ENCODE measurements at regions not wholly inside any gene's neighbourhood (a gene's known extent, or its start where the extent isn't known, plus 50 kb on each side); places are given as distances from the start of the nearest gene placed in this dataset.
A peak's percentile ranks its signal among the peaks of the same experiment; 100 is the strongest.

DNA sequence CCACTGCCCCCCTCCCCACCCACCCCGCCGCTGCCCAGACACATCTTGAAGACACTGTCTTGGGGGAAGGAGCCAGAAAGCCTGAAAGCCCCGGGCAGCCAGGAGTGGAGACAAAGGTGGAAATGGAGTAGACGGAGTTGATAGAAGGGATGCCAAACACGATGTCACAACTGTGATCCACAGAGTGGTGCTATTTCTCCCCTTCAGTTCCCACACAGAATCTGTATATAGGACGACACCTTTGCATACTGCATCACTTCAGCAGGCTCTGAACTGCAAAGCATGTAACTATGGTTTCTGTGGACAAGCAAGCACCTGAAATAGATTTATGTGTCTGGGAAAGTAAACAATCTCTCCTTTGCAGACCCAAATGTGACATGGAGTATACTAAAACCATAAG is 56.4 kb upstream of the F13A1 start:
- no peak for DNase-seq

DNA sequence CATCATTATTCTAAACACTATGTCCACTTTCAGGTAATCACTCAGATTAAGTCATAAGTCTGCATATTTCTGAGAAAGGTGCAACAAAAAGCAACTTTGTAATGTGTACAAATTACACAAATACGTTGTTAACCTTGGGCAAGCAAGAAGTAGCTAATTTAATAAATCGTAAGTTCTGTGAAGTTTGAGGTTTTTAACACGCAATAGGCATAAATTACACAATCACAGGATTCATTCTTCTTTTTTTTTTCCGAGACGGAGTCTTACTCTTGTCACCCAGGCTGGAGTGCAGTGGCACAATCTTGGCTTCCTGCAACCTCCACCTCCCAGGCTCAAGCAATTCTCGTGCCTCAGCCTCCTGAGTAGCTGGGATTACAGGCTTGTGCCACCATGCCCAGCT is 57.2 kb upstream of the F13A1 start:
- DNase-seq, result no peak

DNA sequence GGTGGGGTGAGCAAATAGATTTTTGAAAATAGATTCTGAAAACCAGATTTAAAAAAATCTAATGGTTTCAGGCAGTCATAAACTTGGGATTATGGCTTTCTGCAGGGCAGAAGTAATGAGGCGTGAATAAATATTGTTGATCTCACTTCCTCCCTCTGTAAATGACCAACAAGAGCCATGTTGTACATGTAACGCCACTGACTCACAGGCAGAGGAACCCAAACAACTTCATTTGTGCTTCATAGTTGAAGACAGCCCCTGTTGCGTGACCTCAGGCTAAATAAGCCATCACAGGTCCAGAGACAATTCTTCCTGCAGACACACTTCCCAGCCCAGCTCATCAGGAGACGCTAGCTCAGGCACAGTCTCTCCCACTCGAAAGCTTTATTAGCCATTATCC is 59.1 kb upstream of the F13A1 start:
- no peak for DNase-seq

DNA sequence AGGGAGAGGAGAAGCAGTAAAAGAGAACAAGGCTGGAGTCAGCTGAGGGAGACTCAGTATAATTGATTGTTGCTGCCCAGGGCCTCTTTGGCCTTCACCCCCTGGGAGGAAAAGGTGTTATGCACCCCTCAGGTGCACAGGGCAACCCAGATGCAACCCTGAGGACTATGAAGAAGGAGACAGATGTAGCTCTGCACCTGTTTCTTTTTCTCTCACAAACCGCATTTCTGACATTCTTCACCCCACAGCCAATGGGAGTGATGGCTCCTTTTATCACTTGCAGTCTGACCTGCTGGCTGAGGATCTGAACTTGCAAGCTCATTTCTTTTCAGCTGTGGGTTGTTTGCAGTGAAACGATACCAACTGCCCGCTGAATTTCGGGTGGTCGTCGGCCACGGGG is 64.1 kb upstream of the F13A1 start:
- DNase-seq, result no peak

DNA sequence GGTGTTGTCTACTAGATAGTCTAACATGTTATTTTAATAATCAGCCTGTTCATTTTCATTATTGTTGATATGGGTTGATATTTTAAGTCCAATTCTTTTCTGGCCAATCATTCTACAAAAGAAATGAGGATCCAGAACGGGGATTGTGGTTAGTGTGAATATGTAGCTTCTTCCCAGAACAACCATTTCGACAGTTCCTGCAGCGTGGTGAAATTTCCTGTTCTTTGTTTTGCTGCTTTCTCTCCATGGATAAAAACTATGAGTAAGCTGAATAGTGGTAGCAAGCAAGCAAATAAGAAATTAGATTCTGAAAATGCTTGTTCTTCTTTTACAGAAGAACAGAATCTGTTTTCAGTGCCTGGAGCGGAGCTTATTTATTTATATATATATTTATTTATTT is 65.5 kb upstream of the F13A1 start:
- no peak for DNase-seq

DNA sequence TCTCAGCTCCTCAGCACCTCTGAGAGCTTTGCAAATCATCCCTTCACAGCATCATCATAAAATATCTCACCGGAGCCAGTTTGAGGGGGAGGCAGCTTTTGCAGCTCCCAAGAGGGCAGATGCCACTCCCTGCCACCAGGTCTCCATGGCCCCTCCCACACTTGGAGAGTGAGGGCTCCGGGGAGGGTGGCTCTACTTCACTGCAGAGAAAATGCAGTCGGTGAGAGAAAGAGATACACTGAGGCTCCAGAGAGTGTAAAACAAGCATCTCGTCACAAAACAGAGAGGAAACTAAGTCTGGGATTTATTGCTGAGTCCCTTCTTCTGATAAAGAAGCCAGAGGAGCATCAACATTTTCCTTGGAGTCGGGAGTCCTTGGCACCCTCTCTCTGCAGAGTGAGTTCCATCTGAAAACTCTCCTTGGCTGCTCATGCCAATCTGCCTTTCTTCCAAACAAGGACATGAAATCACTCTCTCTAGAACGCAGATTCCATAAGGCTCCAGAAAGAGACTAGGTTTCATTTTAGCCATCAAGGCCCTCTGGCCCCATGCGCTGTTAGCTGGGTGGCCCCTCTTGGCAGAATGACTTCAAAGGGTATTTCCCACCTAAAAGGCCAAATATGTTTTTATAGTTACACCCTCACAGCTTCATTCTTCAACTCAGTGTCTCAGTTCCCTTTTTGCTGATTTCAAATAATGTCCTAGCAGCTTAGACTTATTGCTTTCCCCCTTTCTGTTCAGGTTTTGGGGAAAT is 70.6 kb upstream of the F13A1 start:
- peak in 18 of 56 donors; percentile 8 to 62 (median 28) for DNase-seq

DNA sequence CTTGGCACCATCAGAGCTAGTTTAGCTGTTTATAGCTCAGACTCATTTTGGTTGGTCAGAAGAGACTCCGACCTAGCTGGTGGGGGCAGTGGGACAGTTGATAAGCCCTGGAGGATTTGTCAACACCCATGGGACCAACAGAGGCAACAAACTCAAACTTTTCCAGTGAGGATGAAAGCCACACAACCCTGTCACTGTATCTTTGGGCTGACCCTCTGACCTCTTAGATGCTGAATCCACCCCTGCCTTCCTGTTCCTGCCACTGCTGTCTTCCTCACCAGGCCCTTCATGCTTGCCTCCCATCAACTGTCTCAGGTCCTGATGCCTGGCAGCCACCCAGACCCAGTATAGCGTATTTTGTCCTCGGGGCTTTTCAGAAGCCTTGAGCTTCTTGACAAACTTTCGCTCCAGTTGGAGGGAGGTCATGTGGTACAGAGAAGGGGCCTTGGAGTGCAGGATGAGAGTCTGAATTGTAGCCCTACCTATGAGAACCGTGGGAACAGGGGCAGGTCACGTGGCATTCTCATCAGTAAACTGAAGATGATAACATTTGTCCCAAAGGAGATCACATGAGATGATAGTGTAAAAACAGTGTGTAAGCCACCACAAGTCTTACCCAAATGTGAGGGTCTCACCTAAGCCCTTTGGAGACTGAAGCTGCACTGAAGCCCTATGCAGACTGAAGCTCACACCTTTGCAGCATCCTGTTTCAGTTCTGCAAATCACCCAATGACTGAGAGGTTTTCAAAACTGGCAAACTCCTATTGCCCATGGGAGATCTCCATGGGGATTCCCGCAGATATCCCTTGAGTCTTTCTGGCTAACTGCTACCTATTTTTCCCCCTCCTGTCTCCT is 72.0 kb upstream of the F13A1 start:
- no peak for DNase-seq

DNA sequence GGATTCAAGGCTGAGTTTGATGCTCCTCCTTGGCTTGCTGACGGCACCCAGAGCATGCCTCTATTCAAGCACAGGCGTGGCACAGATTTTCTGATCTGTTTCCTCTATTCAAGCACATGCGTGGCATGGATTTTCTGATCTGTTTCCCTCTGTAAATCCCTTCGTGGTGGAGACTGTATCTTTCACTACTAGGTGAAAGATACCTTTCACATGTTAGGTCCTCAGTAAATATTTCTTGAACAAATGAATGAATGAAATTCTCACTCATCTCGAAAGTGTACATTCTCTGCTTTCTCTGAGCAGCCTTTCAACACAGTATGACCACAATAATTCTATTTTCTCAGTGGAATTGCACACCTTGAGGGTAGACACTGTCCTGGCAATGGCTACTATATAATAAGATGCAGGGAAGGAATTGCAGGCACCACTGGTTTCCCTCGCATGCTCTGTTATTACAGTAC is 72.6 kb upstream of the F13A1 start:
- no peak for DNase-seq

DNA sequence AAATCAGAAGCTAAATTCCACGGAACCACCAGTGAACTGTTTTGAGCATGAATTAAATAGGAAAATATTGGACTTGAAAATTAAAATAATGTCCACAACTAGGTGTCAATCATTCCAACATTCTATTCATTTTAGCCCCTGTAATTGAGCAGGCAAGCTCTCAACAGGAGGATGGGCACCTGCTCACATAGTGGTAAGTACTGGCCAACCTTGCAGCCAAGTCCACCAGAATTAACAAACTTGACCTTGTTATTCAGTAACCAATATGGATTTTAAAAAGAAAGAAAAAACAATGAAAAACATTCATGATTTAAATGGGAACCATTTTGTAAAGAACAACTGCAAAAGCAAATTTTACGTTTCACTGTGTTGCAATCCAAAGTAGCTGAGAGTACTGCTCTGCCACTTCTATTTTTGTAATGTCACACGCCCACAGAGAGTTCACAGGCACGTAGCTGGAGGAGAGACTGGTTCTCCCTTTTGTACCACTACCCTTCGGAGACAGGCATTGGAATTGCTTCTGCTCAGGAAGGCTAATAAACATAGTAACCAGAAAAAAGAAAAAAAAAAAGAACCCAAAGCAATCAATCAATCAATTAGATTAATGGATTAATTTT is 75.2 kb upstream of the F13A1 start:
- peak in 18 of 56 donors; percentile 1 to 64 (median 24) for DNase-seq

DNA sequence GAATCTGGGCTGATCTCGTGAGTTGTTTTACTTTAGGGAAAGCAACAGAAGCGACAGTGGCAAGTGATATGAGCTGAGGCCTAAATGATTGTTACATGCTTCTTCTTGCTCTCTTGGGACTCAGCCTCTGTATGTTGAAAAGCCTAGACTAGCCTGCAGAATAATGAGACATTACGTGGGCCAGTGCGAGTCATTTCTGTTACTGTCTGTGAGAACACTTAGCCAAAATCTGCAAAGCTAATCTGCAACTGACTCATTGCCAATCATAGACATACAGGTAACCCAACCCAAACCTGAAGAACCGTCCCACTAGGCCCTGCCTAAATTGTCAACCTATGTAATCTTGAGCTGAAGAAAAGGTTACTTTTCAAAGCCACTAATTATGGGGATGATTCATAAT is 77.4 kb upstream of the F13A1 start:
- DNase-seq, result peak in 1 of 56 donors; percentile 3

DNA sequence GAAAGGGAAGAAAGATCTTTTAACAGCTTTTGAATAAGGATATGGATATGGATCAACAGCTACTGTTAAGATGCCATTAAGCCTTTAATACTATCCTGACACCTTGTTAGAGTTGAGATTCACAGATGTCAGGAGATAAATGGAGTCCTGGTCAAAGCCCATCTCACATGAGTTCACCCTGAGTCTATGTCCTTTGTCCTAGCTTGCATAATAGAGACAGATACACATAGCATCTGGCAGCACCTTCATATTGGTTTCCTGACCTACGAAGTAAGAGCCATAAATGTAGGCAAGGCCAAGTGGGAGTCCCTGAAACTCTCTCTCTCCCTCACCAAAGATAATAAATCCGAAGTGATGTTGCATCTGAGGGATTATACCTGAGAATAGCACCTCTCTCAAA is 79.1 kb upstream of the F13A1 start:
- no peak for DNase-seq

DNA sequence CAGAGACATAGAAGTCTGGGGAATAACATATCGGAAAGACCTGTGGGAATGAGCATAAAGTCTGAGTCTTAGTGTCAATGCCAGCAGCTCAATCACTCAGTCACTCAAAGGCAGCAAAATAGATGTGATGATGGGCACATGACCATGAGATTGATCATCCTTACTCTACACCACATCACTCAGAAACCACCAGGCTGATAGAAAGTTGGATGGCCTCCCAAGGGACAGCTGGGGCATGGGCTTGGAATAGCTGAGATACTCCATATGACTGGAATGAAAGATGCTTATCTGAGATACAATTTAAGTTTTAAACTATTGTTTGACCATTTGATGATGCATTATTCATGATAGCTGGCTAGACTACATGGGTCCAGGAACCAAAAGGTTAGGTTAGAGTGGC is 80.9 kb upstream of the F13A1 start:
- DNase-seq, result no peak

DNA sequence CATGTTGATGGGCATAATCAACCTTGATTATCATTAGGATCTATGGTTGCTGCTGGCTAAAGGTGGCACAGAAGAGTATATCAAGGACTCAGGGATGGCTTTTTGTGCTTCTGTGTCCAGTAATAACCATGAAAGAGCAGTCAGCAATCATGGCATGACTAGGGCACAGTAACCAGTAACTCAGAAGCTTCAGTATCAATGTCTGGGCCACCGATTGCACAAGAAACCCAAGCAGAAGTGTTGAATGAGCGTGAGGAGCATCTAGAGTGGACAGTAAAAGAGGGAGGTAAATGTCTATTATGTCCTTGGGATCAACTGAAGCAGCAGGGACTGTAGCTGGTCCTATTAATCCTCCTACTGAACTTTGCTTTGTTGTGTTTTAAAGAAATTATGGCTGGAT is 81.5 kb upstream of the F13A1 start:
- DNase-seq, result no peak

DNA sequence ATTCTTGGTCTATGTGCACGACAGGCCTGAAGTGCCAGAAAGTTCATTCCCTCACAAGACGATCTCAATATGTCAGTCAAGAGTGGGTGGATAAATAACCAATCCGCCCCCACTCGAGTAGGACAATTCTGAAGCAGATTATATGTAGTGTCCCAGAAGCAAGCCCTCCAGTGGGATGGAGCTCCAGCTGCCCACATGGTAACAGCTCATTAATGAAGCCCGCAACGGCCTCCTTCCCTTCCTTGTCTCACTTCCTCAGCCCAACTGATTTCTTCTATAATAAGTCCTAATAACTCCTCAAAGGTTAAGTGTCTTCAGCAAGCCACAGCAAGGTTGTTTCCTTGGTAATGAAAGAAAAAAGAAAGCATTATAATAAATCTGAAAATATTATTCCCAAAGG is 82.1 kb upstream of the F13A1 start:
- no peak for DNase-seq

DNA sequence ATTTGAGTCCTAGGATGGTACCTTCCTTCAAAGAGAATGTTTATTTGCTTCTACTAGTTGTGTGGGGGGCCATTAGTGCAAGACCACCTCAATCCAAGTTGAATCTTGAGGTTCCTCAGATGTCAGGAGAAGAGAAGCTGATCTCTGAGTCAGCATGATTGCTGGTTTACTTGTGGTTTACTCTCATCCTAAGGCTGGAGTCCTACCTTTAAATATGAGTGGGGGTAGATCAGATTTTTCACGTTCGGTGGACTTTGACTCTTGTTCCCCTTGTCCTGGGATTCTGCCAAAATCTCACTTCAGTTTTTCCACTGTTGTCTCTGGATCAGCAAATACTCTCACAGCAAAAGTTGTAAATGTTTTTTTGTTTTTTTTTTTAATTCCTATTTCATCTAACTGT is 84.6 kb upstream of the F13A1 start:
- DNase-seq, result no peak

DNA sequence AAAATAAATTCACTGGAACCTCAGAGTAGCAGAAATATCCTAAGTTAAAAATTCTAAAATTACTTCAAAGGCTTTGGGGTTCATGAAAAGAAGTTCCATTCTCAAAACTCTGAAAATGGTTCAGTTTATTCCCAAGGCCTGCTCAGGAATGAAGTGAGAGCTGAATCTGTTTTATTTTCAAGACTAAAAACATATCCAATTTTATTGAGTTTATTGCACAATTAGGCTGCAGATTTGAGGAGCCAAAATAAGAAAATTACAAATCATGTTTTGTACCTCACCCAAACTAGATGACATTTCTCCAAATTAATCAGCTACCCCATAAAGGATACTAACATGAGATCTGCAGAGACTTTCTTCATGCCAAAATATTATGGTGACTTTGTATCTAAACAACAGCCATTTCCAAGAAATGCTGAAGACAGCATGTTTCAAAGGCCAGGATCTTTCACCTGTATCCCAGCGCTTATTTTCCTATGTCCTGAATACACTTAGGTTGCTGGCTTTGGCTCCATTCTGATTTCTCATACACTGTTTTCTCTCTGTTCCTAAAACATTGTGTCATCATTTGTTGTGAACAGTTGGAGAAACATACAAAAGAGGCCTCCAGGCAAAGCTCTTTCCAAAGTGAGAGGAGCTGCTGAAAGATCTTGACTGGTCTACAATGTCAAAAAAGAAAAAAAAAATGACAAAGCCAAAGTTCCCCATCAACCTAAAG is 85.7 kb upstream of the F13A1 start:
- no peak for DNase-seq

DNA sequence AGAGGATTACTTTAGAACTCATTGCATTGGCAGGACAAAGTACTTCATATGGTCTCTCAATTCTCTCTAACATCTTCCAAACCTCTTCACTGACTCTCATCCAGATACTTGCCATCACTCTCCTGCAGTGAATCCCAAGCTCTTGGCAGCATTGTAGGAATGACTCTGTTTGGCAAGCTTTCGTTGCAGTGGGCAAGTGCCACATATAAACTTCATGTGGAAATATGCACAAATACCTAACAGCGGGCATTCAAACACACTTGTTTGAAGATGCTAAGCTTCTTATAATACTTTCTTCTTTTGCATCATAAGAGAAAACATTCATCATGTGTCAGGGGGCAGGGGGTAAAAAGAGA is 86.2 kb upstream of the F13A1 start:
- DNase-seq, result no peak

DNA sequence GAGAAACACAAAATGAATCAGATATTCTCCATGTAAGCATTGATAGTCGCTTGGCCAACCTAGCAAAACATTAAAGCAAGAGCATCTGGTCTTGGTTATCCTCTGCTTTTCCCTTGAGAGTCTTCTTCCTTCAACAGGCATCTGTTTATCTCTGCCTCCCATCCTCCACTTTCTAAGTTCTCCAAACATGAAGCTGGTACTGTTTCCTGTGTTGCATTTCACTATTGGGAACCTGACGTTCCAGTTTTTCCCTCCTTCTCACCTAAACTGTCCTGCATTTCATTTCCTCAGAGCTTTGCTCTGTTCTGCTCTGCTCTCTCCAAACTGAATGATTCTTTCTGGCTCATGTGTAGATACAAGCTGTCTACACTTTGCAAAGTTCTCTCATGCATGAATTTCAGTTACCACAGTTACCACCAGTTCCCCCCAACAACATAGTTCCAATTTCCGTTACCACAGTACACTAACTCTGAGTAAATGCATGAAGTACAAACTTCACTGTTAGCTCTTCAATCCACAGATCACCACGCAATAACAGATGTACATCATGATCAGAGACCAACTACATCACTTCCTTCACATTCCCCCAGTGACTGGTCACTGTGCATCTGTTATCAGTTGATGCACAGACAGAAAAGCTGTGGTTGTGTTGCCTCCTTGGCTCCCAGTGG is 86.7 kb upstream of the F13A1 start:
- no peak for DNase-seq

DNA sequence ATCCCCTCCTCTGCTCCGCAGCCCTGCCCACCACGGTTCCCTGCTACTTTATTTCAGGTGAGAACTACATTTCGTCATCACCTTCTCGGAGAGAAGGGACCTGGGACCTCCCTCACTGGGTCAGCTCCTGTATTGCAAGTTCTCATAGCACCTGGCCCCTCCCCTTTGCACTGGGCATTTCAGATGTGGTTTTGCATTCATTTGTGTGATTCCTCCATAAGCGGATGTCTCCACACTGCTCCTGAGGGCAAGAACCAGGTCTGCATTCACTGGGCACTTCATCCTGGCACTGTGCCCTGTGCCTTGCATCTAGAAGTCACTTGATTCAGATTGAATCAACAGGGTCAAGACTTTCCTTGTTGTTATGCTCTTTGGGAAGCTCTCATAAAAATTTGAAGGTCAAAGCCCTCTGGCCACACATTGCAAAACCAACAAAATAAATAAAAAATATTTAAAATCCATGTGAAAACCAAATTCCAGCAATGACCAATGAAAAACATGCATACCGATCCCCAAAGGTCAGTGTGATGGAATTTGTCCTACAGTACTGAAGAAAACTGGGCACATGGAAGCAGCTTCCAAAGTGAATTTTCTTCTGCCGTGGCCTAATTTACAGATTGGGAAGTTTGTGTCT is 89.1 kb upstream of the F13A1 start:
- DNase-seq, result no peak

DNA sequence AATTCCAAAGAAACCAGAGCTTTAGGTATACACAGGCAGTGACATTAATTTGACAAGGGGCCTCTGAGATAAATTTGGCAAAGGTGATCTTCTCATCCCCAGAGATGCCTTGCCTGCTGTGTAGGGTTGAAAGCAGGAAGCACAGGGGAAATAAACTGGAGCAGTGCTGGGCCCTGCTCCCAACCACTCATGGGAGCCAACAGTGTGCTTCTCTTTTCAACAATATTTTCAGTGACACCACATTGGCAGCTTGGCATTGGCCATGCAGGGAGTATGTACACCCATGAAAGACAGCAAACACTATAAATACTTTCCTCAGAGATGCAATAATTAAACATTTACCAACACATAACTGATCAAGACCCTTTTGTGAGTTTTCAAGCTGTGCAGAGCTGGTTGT is 90.7 kb upstream of the F13A1 start:
- DNase-seq, result no peak

DNA sequence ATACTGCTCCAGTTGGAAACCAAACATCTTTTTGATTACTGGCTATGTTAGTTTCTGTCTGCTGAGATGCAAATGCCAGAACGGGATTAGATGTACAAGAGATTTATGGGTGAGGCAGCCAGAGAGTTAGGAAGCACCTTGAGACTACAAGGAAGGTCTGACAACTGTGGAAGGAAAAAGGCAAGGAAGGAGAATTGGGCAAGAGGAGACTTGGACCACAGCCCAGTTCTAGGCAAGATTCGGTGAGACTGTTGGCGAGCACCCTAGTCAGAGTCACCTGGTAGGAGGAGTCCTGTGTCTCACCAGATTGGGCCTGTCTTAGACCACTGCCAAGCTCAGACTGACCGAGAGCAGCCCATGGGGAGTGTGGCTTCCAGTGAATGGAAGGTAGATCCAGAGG is 91.8 kb upstream of the F13A1 start:
- no peak for DNase-seq

Data from nucleus accumbens (tissue), 56 donors.